Keratinocyte (primary cell): ENCODE measurements at regions not wholly inside any gene's neighbourhood (a gene's known extent, or its start where the extent isn't known, plus 50 kb on each side); places are given as distances from the start of the nearest gene placed in this dataset.

Source experiments
- CTCF ChIP-seq, 3 experiments: IDR thresholded peaks in 1 of 3; conservative IDR thresholded peaks in 1 of 3; optimal IDR thresholded peaks in 1 of 3; 2 replicates in 2 of 3; 3 replicates in 1 of 3; pipeline versions ENCODE3 to v1.5.1; 2011; ENCODE audit warnings: low read length in 3 of 3, mild to moderate bottlenecking in 3 of 3, moderate library complexity in 2 of 3, control low read depth in 1 of 3, inconsistent platforms in 1 of 3; ENCODE audit not compliant: insufficient read depth in 2 of 3; ENCODE audit errors: extremely low read depth in 1 of 3
- EZH2 ChIP-seq: IDR thresholded peaks from one replicate; pipeline ENCODE4 v1.6.1; 2012; ENCODE audit warnings: inconsistent platforms, mild to moderate bottlenecking, low read length, moderate library complexity

DNA sequence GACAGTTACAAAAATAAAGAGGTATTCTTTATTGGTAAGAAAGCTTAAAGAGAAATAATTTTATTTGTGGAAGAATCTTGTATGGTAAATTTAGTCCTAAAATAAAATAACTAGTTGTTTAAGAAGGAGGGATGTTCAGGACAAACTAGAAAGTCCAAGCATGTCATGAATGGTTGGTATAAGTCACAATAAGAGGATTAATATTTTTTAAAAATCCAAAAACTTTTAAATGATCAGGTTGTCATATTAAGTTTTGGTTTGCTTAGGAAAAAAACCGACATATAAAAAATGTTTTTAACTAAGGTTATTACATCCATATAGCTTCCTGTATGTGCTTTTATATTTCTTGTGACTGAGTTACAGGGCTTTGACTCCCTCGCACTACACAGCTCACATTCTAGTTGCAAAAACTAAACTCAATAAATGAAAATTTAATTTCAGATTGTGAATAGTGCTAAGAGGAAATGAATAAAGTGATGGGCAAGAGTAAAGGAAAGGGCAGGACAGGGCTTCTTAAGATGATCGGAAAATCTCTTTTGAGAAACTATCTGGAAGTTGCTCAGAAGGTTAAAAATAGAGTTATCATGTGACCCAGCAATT, 80.7 kb upstream of the METAP2 start:
- TF ChIP-seq CTCF (optimal IDR thresholded peaks at IDR 0.05 in 1 of 3, IDR thresholded peaks at IDR 0.05 in 1 of 3, conservative IDR thresholded peaks at IDR 0.05 in 1 of 3; ENCODE audit: extremely low read depth in 1 of 3, insufficient read depth in 2 of 3, low read length in 3 of 3) (no peak), EZH2 (no peak)
